NCI-H146 treated with DMSO at 0.1 percent for 48 hours (cell line): ENCODE measurements at regions not wholly inside any gene's neighbourhood (a gene's known extent, or its start where the extent isn't known, plus 50 kb on each side); places are given as distances from the start of the nearest gene placed in this dataset.

Source experiments
- DNase-seq: peaks from one replicate; lab custom pipeline; 2025; ENCODE audit not compliant: unreplicated experiment; lab: John Stamatoyannopoulos, UW

DNA sequence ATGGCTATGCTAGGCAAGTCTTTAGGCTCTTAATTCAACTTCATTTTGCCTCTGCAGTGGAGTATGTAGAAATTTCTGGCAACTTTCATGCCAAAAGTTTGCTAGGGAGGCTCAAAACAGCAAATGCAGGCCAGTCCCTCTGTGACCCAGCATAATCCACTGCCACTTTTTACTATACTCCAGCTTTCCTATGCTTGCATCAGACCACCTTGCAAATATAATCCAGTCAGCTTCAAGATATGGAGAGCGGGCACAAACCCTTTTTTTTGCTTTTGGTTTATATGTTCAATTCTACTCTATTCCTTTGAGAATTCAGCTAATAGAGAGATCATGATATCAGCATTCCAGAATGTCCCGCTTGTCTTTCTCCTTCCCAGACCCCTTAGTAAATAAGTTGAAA lies 192.0 kb upstream of the PABPC4L start:
- DNase-seq: no peak

DNA sequence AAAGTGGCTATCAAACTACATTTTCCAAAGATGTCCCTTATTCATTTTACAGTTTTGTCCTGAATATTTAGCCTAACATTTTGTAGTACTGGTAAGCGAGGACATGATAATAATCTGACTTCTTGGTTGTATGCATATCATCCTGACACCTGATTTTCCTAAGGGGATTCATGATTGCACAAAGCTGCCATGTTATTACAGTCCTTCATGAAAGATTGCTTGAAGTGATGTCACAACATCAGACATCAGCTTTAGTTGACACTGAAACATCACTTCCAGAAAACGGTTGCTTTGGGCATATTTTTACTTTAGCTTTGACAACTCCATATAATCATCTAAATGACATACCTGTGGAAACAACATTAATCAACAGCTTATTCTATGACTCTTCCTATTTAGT lies 188.7 kb upstream of the PABPC4L start:
- DNase-seq: no peak

DNA sequence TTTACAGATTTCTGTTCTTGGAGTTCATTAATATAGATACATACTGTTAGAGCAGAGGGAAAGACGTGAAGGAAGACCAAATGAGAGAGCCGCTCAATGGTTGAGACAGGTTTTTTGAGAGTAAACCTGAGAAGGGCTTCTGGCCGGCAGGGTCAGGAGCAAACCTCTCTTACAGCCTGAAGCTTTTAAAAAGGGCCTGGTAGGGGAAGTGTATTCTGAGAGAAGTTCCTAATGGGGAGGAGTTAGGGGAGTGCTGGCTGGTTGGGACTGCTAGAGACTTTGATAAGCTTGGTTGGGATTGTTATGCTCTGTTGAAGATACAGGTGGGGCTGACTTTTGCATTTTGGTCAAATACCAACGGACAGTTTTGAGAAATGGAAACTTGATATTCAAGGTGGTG lies 186.8 kb upstream of the PABPC4L start:
- no peak for DNase-seq

DNA sequence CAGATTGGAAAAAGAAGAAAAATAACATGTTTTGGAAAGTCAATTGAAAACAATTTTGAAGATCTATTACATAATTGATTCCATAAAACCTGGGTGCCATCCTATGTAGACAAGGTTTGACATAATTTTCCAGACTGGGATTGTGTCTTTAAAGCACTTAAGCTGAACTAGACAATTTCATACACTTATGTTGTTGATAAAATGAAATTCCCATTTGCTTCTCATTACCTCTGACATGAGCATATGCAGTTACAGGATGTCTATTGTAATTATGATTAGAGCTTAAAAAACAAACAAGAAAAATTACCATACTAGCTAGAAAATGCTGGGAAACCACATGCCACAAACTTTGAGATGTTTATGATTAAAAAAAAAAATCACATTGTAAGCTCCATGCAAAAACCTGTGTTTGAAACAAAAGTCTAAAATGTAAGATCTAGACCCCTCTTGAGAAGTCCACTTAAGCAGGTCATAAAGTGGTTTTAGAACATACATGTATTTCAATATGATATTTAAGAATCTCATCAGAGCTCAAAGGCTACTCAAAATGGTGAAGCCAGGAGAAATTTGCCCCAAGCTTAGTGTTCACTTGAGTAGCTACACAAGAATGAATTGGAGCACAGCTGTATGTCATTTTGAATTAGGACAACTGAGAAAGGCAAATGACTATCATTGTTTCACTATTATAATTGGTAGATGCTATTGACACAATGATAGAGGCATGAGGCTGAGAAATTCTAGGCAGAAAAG lies 181.1 kb upstream of the PABPC4L start:
- no peak for DNase-seq

DNA sequence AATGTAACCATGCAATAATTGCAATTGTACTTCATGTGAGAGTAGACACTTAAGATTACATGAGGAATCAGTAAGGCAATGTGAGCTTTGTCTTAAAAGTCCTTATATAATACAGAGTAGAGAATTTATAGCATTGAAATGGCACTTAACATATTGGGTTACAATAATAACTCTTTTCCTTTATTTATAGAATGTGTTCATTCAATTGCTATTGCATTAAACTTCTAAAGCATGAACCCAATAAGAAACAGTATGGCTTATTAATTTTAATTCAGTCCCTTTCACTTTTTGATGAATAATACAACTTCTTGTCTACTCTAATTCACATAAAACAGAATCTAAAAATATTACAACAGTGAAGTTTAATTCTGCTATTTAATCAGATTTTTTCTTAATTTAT lies 174.2 kb upstream of the PABPC4L start:
- DNase-seq: no peak

DNA sequence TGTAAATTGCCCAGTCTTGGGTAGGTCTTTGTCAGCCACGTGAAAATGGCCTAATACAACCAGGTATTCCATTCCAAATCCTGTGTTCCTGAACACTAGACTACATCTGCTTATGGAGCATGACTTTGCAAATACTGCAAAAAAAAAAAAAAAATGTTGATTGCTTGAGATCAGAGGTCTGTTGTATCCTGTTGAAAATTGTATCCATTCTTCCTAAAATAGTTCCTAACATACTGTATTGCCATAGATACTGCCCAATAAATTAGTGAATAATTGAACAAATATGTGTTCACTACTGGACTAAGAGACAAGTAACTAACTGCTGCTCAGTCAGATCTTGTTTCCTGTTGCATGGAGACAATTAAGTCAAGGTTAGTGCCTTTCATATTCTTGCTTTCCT lies 164.3 kb upstream of the PABPC4L start:
- DNase-seq: no peak

DNA sequence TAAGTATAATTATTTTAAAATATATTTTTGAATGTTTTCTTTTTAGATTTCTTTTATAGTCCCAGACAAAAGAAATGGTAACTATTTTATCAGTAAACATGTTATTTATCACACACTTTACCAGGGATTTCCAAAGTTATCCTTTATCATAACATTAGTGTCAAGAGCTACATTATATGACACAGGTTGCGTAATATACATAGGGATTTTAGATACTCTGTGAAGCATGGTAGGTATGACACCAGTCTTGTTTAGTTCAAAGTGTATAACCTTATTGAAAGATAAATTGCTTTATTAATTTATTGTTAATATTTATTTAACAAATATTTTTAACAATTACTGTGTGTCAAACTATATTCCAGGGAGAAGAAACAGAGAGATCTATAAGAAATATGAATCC lies 163.3 kb upstream of the PABPC4L start:
- no peak for DNase-seq

DNA sequence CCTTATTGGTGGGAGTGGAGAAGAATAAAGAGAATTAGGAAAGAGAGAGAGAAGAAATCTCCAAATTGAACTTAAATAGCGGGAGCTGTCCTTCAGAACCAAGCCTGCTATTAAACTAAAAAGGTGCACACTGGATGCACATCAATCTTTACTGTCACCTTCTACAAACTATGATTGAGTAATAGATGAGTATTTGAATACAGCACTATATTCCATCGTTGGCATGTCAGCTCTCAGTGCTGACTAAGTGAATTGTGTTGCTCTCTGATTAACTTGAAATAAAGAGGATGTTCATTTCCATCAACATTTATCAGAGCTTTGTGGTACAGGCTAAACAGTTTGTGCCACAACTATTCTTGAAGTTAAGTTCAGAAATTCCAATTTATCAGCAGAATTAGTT lies 143.7 kb upstream of the PABPC4L start:
- DNase-seq: no peak

DNA sequence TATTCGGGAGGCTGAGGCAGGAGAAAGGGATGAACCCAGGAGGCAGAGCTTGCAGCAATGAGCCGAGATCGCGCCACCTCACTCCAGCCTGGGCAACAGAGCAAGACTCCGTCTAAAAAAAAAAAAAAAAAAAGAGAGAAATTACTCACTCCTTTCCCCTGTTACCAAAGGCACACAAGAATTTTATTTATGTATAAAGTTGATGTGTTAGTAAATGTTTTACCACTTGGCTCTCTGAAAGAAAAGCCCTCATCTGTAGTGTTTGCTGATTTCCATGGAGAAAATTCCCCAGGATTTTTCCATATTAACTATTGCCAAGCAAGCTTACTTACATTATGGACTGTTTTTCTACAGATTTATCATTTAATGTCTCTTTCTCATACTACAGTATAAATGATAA lies 142.1 kb upstream of the PABPC4L start:
- no peak for DNase-seq

DNA sequence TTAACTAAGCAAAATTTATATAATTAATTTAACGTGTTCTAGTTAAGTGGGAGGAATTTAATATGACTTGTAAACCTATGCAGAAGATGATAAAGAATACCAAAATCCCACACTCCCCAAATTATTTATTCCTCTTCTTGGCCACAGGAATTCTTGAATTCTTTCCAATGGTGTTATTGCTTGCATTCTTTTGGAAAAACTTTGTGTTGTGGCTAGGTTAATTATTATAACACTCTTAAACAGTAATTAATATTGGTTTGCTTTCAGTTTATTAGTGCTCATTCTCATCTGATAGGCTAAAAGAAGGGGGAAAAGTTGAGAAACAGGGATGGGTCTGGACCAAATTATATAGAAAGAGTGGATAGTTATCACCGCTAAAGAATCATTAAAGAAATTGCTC lies 141.5 kb upstream of the PABPC4L start:
- no peak for DNase-seq

DNA sequence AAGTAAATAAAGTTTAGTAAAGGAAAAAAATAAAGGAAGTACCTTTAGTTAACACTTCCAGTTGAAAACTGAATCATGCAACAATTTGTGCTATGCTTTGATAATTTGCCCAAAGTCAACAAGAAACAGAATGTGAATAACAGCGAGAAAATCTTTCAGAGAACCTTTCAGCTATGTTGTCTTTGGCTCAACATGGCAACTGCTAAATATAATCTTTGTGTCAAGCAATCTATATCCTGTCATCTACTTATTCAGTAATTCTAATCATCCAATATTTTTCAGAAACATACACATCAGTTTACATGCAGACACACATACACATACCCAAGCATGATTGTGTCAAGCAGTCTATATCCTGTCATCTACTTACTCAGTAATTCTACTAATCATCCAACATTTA lies 136.0 kb upstream of the PABPC4L start:
- no peak for DNase-seq

DNA sequence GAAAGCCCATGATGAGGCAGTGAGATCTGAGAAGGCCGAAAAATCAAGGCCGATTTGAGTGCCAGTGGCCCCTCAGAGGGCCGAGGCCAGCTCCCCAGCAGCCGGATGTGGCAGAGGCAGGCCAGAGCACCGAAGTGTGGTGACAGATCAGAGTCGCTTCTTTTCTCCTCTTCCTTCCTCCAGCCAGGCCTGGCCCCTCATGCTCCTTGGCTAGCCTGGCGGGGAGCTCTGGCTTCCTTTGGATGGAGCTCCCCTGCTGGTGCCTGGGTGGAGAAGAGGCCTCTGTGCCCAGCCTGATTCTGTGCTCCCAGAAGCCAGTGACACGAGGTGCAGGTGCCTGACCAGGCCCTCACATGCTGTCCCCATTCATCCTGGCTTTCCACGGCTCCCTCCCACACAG lies 127.2 kb upstream of the PABPC4L start:
- peak; percentile 24 for DNase-seq

DNA sequence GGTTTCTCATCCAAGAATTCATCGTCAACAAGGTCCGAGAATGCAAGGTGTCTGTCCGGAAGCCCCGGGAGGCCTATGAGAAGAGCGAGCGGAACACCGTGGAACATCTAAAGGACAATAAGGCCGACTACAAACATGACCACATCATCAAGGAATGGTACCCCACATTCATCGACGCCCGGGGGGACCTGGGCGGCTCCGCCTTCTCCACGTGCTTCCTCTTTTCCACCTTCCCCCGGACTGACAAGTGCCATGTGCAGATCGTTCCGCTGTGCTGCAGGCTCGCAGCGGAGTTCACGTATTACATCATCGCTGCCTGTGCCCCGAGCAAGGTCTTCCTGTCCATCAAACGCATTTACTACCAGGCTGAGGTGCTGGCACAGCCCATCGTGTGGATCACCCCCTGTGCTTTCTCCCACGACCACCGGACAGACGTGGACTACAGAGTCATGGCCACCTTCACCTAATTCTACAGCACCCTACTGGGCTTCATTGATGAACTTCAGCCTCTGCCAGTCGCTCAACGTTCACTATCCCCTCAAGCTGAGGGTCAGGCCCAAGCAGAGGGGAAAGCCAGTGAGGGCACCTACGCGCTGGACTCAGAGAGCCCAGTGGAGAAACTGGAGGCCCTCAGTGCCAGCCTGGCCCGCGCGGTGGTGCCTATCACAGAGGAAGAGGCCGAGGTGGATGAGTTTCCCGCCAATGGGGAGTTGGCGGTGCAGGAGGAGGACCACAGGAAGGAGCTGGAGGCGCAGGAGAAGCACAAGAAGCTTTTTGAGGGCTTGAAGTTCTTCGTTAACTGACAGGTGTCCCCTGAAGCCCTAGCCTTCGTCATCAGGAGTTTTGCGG lies 125.9 kb upstream of the PABPC4L start:
- DNase-seq: peak; percentile 52

DNA sequence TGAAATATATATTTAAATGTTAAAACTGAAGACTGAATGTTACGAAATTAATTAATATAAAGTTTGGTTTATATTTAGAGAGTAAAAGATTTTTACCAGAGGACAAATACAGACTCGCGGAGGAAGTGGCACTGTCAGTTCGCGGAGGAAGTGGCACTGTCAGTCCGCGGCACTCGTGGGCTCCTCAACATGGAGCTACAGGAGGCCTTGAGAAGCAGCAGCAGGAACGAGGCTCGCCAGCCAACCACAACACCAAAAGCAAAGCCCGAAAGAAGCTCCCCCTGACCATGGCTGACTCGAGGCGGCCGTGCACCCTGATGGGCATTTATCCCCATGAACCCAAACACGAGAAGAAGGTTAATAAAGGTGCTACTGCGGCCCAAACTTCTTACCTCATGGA lies 125.3 kb upstream of the PABPC4L start:
- peak; percentile 27 for DNase-seq

DNA sequence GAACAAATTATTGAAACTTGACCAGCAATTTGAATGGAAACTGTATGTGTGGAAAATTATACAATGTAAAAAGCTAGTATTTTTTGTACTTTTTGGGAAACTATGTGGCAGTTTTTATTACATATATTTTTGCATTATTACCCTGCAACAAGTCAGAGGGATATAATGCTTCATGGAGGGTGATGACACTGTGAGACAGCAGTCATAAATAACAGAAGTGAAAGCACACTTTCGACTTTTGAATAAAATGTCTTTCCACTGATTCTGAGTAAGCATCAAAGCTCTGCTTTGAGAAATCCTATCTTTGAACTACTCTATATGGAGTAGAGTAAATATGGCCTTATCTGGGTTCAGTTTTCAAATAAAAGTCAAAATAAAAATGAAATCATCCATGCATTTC lies 122.6 kb upstream of the PABPC4L start:
- no peak for DNase-seq

DNA sequence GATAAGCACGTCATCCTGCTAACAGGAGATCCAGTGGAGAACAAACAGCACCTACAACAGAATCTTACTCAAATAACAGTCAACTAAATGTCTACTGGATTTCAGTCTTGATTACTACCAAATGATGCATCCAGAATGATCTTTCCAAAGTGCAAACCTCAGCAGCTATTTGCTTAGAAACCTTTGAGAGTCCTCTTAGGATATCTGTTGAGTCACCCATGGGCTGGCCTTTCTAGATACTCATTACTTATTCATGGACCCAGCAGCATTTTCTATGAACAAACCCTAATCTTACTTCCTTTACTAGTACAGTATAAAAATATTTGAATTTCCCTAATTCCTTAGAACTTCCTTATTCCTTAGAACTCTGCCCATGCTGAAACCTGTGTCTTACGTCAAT lies 118.5 kb upstream of the PABPC4L start:
- DNase-seq: no peak

DNA sequence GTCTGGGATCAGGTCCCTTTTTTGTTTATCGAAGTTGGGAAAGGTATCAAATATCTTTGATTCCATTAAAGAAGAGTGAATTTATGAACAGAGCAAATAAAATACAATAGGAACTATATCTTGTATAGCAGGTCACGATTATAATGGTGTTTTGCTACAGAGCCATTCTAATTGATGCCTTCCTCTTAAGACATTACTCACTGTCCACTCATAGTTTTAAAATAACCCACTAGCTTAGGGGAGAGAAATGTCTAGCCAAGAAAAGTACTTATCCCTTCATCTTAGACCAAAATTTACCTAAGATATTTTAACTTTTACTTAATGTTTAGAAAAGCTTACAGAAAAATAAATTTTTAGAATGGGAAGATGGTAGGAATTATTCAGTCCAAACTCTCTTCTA lies 112.0 kb upstream of the PABPC4L start:
- DNase-seq: no peak

DNA sequence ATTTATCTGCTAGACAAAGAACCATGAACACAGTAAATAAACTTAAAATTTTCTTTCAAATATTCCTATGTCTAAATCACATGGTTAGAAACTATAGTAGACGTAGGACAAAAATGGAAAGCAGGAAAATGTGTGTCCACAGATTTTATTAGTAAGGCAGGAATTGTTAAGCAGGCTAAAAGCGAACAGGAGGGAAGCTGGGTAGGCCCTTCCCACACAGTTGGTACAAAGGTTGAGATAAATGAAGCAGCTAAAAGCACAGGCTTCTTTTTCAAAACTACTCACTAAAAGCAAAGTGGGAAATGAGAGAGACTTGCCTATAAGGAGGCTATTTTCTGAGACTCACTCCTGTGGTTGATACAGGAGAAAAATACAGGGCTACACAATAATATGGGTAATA lies 108.1 kb upstream of the PABPC4L start:
- no peak for DNase-seq

DNA sequence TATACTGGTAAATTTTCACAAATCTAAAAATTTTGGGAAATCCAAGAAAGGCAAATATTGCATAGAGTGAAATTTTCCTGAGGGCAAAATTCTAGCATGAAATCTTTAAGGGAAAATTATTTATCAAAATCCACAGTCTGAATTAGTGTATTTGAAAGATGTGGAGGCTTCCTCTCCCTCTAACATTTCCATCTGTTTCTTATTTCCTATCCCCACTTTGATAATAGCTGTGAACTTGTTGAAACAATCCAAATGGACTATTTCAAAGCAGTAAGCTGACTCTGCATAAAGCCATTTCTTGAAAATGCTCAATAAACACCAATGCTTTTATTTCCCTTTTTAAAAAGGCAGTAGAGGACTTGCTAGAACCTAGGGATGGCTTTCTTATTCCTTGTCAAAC lies 107.3 kb upstream of the PABPC4L start:
- DNase-seq: no peak

DNA sequence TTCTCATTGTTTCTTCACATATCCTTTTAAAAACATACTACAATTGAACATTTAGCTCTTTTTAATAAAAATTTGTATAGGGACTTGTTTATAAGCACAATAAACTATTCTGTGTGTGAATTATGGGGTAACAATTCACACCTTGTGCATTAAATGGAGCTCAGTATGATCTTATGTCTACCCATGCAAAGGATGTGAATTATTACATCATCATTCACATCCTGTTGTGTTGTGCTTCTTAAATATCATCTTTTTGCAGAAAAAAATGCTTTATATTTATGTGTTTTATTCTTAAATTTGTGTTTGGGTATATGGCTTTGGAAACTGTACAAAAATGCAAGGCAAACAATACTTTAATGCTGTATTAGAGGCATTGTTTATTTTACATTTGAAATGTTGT lies 96.7 kb upstream of the PABPC4L start:
- DNase-seq: no peak

DNA sequence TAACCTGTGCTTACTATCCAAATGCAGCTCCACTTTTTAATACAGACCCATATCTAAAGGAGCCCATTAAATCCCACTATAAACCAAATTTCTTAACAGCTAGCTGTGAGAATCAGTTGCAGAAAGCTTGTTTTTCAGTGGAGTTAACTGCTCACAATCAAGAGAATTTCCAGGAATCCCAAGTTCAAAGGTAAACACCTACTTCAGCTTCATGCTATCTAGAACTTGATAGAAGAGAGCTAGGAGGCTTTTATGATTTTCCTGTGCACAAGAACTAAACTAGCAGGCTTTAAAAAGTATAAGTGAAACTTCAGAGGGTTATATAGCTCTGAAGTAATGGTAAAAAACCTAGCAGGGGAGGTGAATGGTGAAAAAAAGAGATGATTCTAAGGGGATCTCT lies 96.2 kb upstream of the PABPC4L start:
- DNase-seq: no peak

DNA sequence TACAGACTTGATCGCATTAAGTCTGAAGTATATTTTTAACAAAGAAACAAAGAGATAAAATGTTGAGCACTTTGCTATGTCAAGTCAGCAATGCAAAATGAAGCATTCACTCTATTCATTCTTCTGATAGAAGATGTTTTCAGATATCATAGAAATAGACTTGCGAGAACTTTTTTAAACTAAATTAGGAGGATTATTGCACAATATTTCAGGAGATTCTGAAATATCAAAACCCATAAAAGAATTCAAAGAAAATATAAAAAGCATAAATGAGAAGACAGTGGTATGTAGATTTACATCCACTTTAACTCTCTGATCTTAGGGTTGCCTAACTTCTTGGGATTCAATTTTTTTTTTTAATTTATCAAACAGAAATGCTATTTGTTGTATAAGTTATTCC lies 81.1 kb upstream of the PABPC4L start:
- DNase-seq: no peak

DNA sequence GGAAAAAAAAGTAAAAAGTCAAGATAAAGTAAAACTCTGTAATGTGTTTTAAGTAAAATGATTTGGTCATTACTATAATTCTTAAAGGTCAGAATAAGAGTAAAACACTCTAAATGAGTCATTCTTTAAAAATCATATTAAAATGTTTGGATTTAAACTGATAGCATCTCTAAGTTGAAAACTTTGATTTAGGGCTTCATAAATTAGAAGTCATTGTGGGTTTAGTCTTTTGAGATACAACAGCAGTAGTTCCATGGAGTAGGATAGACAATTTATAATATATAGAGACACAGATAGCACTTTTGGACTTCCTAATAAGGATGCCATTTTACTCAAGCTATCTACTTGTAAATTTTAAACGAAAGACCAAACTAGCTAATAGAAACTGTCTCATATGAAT lies 77.1 kb upstream of the PABPC4L start:
- no peak for DNase-seq
